ENCODE measurements at regions not wholly inside any gene's neighbourhood (a gene's known extent, or its start where the extent isn't known, plus 50 kb on each side); places are given as distances from the start of the nearest gene placed in this dataset.

- TF ChIP-seq CTCF (IDR thresholded peaks at IDR 0.05; ENCODE audit: insufficient read depth, low read length) (no peak), POLR2AphosphoS5 (IDR thresholded peaks at IDR 0.05; ENCODE audit: low read depth) (no peak), GABPA (IDR thresholded peaks at IDR 0.05; ENCODE audit: low read depth) (no peak), SPI1 (IDR thresholded peaks at IDR 0.05; ENCODE audit: borderline replicate concordance, low read depth) (no peak)
- TF ChIP-seq, protein P1, sequence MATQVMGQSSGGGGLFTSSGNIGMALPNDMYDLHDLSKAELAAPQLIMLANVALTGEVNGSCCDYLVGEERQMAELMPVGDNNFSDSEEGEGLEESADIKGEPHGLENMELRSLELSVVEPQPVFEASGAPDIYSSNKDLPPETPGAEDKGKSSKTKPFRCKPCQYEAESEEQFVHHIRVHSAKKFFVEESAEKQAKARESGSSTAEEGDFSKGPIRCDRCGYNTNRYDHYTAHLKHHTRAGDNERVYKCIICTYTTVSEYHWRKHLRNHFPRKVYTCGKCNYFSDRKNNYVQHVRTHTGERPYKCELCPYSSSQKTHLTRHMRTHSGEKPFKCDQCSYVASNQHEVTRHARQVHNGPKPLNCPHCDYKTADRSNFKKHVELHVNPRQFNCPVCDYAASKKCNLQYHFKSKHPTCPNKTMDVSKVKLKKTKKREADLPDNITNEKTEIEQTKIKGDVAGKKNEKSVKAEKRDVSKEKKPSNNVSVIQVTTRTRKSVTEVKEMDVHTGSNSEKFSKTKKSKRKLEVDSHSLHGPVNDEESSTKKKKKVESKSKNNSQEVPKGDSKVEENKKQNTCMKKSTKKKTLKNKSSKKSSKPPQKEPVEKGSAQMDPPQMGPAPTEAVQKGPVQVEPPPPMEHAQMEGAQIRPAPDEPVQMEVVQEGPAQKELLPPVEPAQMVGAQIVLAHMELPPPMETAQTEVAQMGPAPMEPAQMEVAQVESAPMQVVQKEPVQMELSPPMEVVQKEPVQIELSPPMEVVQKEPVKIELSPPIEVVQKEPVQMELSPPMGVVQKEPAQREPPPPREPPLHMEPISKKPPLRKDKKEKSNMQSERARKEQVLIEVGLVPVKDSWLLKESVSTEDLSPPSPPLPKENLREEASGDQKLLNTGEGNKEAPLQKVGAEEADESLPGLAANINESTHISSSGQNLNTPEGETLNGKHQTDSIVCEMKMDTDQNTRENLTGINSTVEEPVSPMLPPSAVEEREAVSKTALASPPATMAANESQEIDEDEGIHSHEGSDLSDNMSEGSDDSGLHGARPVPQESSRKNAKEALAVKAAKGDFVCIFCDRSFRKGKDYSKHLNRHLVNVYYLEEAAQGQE (IDR thresholded peaks at IDR 0.05; ENCODE audit: insufficient replicate concordance, low read depth), result no peak
Measured at GRCh38 chr2:67186871-67187270, 210.3 kb upstream of the ETAA1 start.
